ENCODE measurements at regions not wholly inside any gene's neighbourhood (a gene's known extent, or its start where the extent isn't known, plus 50 kb on each side); places are given as distances from the start of the nearest gene placed in this dataset.
"Not testable (repeated sequence)": the region's sequence is repeated elsewhere in the genome, so short reads cannot be mapped to it uniquely, and the experiment has no call there.

DNA sequence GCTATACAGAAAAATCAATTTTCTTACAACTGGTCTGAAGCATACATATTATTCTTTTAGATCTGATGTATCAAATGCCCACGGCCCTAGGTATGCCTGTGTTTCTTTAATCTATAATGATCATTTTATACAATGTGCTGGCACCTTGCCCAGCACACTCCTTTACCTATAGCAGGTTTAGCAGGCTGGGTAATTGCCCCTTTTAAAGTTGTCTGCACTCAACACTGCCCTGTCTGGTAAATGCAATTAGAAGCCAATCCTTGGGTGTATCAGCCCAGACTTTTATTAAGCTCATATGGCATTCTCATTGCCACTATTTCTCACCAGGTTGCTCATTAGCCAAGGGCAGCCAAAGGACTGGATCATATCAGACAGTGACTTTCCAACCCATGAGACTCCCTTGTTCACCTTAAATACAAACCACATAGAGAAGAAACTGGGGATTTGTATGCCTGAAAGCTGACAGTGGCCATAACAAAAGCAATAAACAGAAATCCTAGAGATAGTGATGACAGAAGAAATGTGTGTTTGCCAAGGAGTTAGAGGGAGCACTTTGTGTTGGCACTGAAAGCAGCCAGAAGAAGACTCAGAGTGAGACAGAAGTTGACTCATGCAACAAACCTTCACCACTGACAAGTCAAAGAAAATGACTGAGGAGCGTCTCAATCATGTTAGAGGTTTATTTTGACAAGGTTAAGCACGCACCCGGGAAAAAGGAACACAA, 334.2 kb downstream of the SPATA31A7 start:
- DNase-seq, result not testable (repeated sequence)

DNA sequence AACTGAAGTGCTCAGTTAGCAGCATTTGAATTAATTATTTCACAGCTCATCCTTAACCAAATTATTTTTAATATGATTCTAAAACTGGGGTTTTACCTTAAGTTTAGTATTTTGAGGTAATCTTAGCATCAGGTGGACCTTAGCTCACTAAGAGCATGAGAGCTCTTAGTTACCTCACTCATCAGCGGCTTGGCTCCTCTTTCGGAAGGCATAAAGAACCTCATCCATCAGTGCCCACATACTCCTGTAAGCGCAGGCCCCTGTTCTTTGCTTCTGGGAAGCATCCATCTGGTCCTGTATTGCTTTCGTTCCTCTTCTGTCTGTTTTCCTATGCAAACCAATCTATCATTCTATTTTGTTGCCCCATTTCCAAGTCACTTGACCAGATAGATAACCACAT, 335.8 kb downstream of the SPATA31A7 start:
- not testable (repeated sequence) for DNase-seq

GRCh38 chr9:61550101-61550748, 360.4 kb downstream of the SPATA31A7 start:
- DNase-seq, result peak; percentile 3

GRCh38 chr9:61571403-61572127, 381.7 kb downstream of the SPATA31A7 start:
- not testable (repeated sequence) for DNase-seq

DNA sequence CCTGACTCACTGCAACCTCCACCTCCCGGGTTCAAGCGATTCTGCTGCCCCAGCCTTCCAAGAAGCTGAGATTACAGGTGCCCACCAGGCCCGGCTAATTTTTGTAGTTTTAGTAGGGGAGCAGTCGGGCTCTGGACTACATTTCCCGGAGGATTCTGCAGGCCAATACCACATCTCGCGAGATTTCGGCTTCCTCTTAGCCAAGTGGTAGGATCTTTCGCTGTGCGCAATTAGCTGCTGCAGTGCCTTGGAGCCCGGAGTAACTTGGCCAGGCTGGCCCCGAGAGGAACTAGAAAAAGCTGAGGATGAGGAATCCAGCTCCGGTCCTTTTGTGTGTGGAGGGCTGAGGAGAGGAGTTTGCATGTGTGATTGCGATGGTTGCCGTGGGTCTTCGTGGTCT, 382.5 kb downstream of the SPATA31A7 start:
- DNase-seq, result not testable (repeated sequence)

GRCh38 chr9:61573432-61573831, 383.6 kb downstream of the SPATA31A7 start:
- not testable (repeated sequence) for DNase-seq

Data from hematopoietic multipotent progenitor cell treated with erythropoietin and hydrocortisone succinate and interleukin-3 and kit ligand, for 6 days (in vitro differentiated cells).